Adrenal gland (tissue), 5 donors: ENCODE measurements at regions not wholly inside any gene's neighbourhood (a gene's known extent, or its start where the extent isn't known, plus 50 kb on each side); places are given as distances from the start of the nearest gene placed in this dataset.

Experiments used
- CTCF ChIP-seq, 6 experiments: fragments of 450-650 bp in 4 of 6; fragments of 200-600 bp in 2 of 6; sonication (generic) in 1 of 6; IDR thresholded peaks; 1 replicate in 5 of 6; 2 replicates in 1 of 6; pipeline versions ENCODE4 v1.5.1 to v1.8.0; 2016 to 2021; ENCODE audit warnings: antibody characterized with exemption in 6 of 6, mild to moderate bottlenecking in 2 of 6, moderate library complexity in 1 of 6
- POLR2A ChIP-seq, 2 donors: fragments of 450-650 bp; IDR thresholded peaks; one replicate each; pipeline ENCODE4 v1.6.1; 2017; ENCODE audit warnings: antibody characterized with exemption in 2 of 2, mild to moderate bottlenecking in 2 of 2, moderate library complexity in 1 of 2
- donor health status: DM: no; HTN: no; CAD: no.

DNA sequence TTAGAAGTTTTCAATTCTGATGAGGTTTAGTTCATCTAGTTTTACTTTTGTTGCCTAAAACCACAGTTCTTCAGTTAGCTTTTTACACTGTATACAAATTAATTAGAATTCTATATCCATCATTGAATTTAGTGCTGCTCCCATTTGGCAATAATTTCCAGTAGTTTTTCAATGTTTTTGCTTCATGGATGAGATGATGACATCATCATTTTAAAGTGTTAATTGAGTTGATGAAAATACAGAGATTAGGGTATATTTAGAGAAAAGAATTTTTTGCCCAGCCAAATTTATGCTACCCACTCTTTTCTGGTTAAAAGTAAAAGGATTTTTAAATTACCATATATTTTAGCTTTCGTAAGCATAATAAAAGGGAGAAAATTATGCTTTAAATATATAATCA, 323.8 kb downstream of the TMEM167A start:
- TF ChIP-seq CTCF (IDR thresholded peaks at IDR 0.05) (no peak), POLR2A (IDR thresholded peaks at IDR 0.05) (no peak)
